ENCODE measurements at regions not wholly inside any gene's neighbourhood (a gene's known extent, or its start where the extent isn't known, plus 50 kb on each side); places are given as distances from the start of the nearest gene placed in this dataset.

GRCh38 chr5:71946343-71947030, 160.8 kb upstream of the MAP1B start:
- Histone ChIP-seq H3K4me3 (replicated peaks; ENCODE audit: low read depth, low read length) (no peak overlapping the region), H3K27me3 (replicated peaks; ENCODE audit: control insufficient read depth, insufficient read depth, low read length) (no peaks in the 10 kb centered on the region; the same call in 1 of the 2 replicates), H3K36me3 (ENCODE audit: control insufficient read depth, insufficient read depth, low read length) (no peaks in the 10 kb centered on the region)
- TF ChIP-seq CTCF (IDR thresholded peaks at IDR 0.05; ENCODE audit: insufficient read depth, low read length, poor library complexity, severe bottlenecking), result no peak
- DNase-seq (ENCODE audit: extremely low read depth, insufficient read length), result no peak

- Histone ChIP-seq H3K36me3 (ENCODE audit: control insufficient read depth, insufficient read depth, low read length) (no peaks in the 10 kb centered on the region), H3K4me3 (replicated peaks; ENCODE audit: low read depth, low read length) (no peak overlapping the region), H3K27me3 (replicated peaks; ENCODE audit: control insufficient read depth, insufficient read depth, low read length) (no peaks in the 10 kb centered on the region; the same call in 1 of the 2 replicates)
- no peak for DNase-seq (ENCODE audit: extremely low read depth, insufficient read length)
- no peak for TF ChIP-seq CTCF (IDR thresholded peaks at IDR 0.05; ENCODE audit: insufficient read depth, low read length, poor library complexity, severe bottlenecking)
Measured at GRCh38 chr5:71948206-71948605, 159.1 kb upstream of the MAP1B start.

- no peak for TF ChIP-seq CTCF (IDR thresholded peaks at IDR 0.05; ENCODE audit: insufficient read depth, low read length, poor library complexity, severe bottlenecking)
- H3K36me3 ChIP-seq (ENCODE audit: control insufficient read depth, insufficient read depth, low read length), result no peaks in the 10 kb centered on the region
- no peak overlapping the region for H3K4me3 ChIP-seq (replicated peaks; ENCODE audit: low read depth, low read length)
- no peak for DNase-seq (ENCODE audit: extremely low read depth, insufficient read length)
- H3K27me3 ChIP-seq (replicated peaks; ENCODE audit: control insufficient read depth, insufficient read depth, low read length), result no peaks in the 10 kb centered on the region; the same call in 1 of the 2 replicates
Measured at GRCh38 chr5:71949772-71950171, 157.5 kb upstream of the MAP1B start.

GRCh38 chr5:71953866-71954265, 153.4 kb upstream of the MAP1B start:
- DNase-seq (ENCODE audit: extremely low read depth, insufficient read length), result no peak
- no peaks in the 10 kb centered on the region for H3K27me3 ChIP-seq (replicated peaks; ENCODE audit: control insufficient read depth, insufficient read depth, low read length)
- TF ChIP-seq CTCF (IDR thresholded peaks at IDR 0.05; ENCODE audit: insufficient read depth, low read length, poor library complexity, severe bottlenecking), result no peak
- no peak overlapping the region for H3K4me3 ChIP-seq (replicated peaks; ENCODE audit: low read depth, low read length)
- H3K36me3 ChIP-seq (ENCODE audit: control insufficient read depth, insufficient read depth, low read length), result no peaks in the 10 kb centered on the region

GRCh38 chr5:71954329-71954728, 152.9 kb upstream of the MAP1B start:
- H3K36me3 ChIP-seq (ENCODE audit: control insufficient read depth, insufficient read depth, low read length), result no peaks in the 10 kb centered on the region
- no peaks in the 10 kb centered on the region for H3K27me3 ChIP-seq (replicated peaks; ENCODE audit: control insufficient read depth, insufficient read depth, low read length)
- H3K4me3 ChIP-seq (replicated peaks; ENCODE audit: low read depth, low read length), result no peak overlapping the region
- no peak for DNase-seq (ENCODE audit: extremely low read depth, insufficient read length)
- TF ChIP-seq CTCF (IDR thresholded peaks at IDR 0.05; ENCODE audit: insufficient read depth, low read length, poor library complexity, severe bottlenecking), result no peak

GRCh38 chr5:71955723-71956122, 151.6 kb upstream of the MAP1B start:
- Histone ChIP-seq H3K4me3 (replicated peaks; ENCODE audit: low read depth, low read length) (no peak overlapping the region), H3K27me3 (replicated peaks; ENCODE audit: control insufficient read depth, insufficient read depth, low read length) (no peaks in the 10 kb centered on the region), H3K36me3 (ENCODE audit: control insufficient read depth, insufficient read depth, low read length) (no peaks in the 10 kb centered on the region)
- no peak for TF ChIP-seq CTCF (IDR thresholded peaks at IDR 0.05; ENCODE audit: insufficient read depth, low read length, poor library complexity, severe bottlenecking)
- no peak for DNase-seq (ENCODE audit: extremely low read depth, insufficient read length)

All from GM06990 (cell line).